Brain microvascular endothelial cell (primary cell): ENCODE measurements at regions not wholly inside any gene's neighbourhood (a gene's known extent, or its start where the extent isn't known, plus 50 kb on each side); places are given as distances from the start of the nearest gene placed in this dataset.

ENCODE experiments used
- DNase-seq: peaks from one replicate; pipeline ENCODE4 v3.0.0-alpha.2; 2020
- H3K27ac ChIP-seq: fragments of 250-450 bp; sonication (Bioruptor Pico); 2 replicates; pipeline ENCODE4 v1.5.1; 2020; ENCODE audit warnings: mild to moderate bottlenecking, moderate library complexity
- H3K27me3 ChIP-seq: fragments of 250-450 bp; sonication (Bioruptor Pico); replicated peaks from 2 replicates; pipeline ENCODE4 v1.5.1; 2020; ENCODE audit warnings: mild to moderate bottlenecking
- H3K36me3 ChIP-seq: fragments of 250-450 bp; sonication (Bioruptor Pico); replicated peaks from 2 replicates; pipeline ENCODE4 v1.5.1; 2020; ENCODE audit warnings: mild to moderate bottlenecking
- H3K4me3 ChIP-seq: 2 replicates; pipeline ENCODE4 v1.5.1; 2011; ENCODE audit warnings: low read depth, mild to moderate bottlenecking, control low read depth, low read length, moderate library complexity
- CTCF ChIP-seq: IDR thresholded peaks from 2 replicates; pipeline ENCODE4 v1.5.1; 2011; ENCODE audit warnings: low read depth, mild to moderate bottlenecking, moderate library complexity, low read length, control low read depth, inconsistent platforms; ENCODE audit errors: missing control alignments
- in situ Hi-C: cut with HindIII; loops from 2 replicates; pipeline ENCODE4 v1.10.0; 2017; ENCODE audit warnings: low sequenced_read_pairs, low pct_ligation_motif_present

- in situ Hi-C loops = no loop called here
Measured at GRCh38 chr16:6672507-6672906, 660.1 kb upstream of the RBFOX1 start.

GRCh38 chr16:6667393-6667792, 665.3 kb upstream of the RBFOX1 start:
- in situ Hi-C loops = no loop called here
- H3K27me3 ChIP-seq = no peaks in the 10 kb centered on the region
- H3K4me3 ChIP-seq = no peak overlapping the region
- H3K27ac ChIP-seq = no peak overlapping the region
- no peaks in the 10 kb centered on the region for H3K36me3 ChIP-seq
- DNase-seq = no peak
- no peak for TF ChIP-seq CTCF

More at GRCh38 chr16:6672507-6672906, 660.1 kb upstream of the RBFOX1 start:
- no peak for DNase-seq
- no peak overlapping the region for H3K27ac ChIP-seq
- H3K36me3 ChIP-seq = no peaks in the 10 kb centered on the region
- H3K27me3 ChIP-seq = no peaks in the 10 kb centered on the region
- no peak for TF ChIP-seq CTCF
- H3K4me3 ChIP-seq = no peak overlapping the region

- no peak for DNase-seq
- no peak for TF ChIP-seq CTCF
- Histone ChIP-seq H3K27me3 (no peaks in the 10 kb centered on the region), H3K27ac (no peak overlapping the region), H3K36me3 (no peaks in the 10 kb centered on the region), H3K4me3 (no peak overlapping the region)
- in situ Hi-C loops = no loop called here
Measured at GRCh38 chr16:6665126-6665525, 667.5 kb upstream of the RBFOX1 start.

- DNase-seq = no peak
- no peaks in the 10 kb centered on the region for H3K27me3 ChIP-seq
- in situ Hi-C loops = no loop called here
Measured at GRCh38 chr16:6663668-6664067, 669.0 kb upstream of the RBFOX1 start.

GRCh38 chr16:6656760-6657159, 675.9 kb upstream of the RBFOX1 start:
- TF ChIP-seq CTCF = no peak
- DNase-seq = no peak
- in situ Hi-C loops = no loop called here
- no peak overlapping the region for H3K27ac ChIP-seq
- H3K36me3 ChIP-seq = no peaks in the 10 kb centered on the region
- no peak overlapping the region for H3K4me3 ChIP-seq
- H3K27me3 ChIP-seq = no peaks in the 10 kb centered on the region

More at GRCh38 chr16:6663668-6664067, 669.0 kb upstream of the RBFOX1 start:
- TF ChIP-seq CTCF = no peak
- Histone ChIP-seq H3K27ac (no peak overlapping the region), H3K36me3 (no peaks in the 10 kb centered on the region), H3K4me3 (no peak overlapping the region)

- in situ Hi-C loops = no loop called here
- Histone ChIP-seq H3K27me3 (no peaks in the 10 kb centered on the region), H3K36me3 (no peaks in the 10 kb centered on the region), H3K27ac (no peak overlapping the region), H3K4me3 (no peak overlapping the region)
- TF ChIP-seq CTCF = no peak
- no peak for DNase-seq
Measured at GRCh38 chr16:6646891-6647290, 685.8 kb upstream of the RBFOX1 start.
